HEK293 (cell line): ENCODE measurements at regions not wholly inside any gene's neighbourhood (a gene's known extent, or its start where the extent isn't known, plus 50 kb on each side); places are given as distances from the start of the nearest gene placed in this dataset.

Experiments
- CTCF ChIA-PET: fragments of 350-600 bp; formaldehyde crosslinking; extraction: SDS; loops from one replicate; lab custom pipeline; 2021; ENCODE audit warnings: antibody characterized with exemption; lab: Yijun Ruan, JAX
- POLR2A ChIA-PET: fragments of 300-600 bp; formaldehyde crosslinking; extraction: SDS; loops from one replicate; lab custom pipeline; 2020; ENCODE audit warnings: antibody characterized with exemption, inconsistent platforms; lab: Yijun Ruan, JAX
- H3K27ac ChIP-seq: fragments of 200-500 bp; sonication (Bioruptor generic); 2 replicates; pipeline ENCODE4 v1.5.1; 2014; ENCODE audit warnings: low read depth, low read length, control low read depth, inconsistent platforms; ENCODE audit errors: extremely low read depth
- H3K36me3 ChIP-seq, 2 experiments: fragments of 200-500 bp in 1 of 2; sonication (Bioruptor generic) in 1 of 2; 1 replicate in 1 of 2; 2 replicates in 1 of 2; pipeline ENCODE4 v1.5.1; 2014 to 2017; ENCODE audit warnings: inconsistent platforms in 2 of 2, low read length in 2 of 2; ENCODE audit not compliant: control insufficient read depth in 2 of 2, insufficient read depth in 1 of 2
- H3K4me1 ChIP-seq: fragments of 200-500 bp; sonication (Bioruptor generic); 2 replicates; pipeline ENCODE4 v1.5.1; 2014; ENCODE audit warnings: mild to moderate bottlenecking, low read length, inconsistent platforms; ENCODE audit not compliant: control insufficient read depth, insufficient read depth
- H3K4me3 ChIP-seq: 2 replicates; pipeline ENCODE4 v1.5.1; 2011; ENCODE audit warnings: low read depth, mild to moderate bottlenecking, control low read depth, low read length, moderate library complexity
- H3K9me3 ChIP-seq: fragments of 200-500 bp; sonication (Bioruptor generic); 2 replicates; pipeline ENCODE4 v1.5.1; 2014; ENCODE audit warnings: low read depth, low read length, inconsistent platforms; ENCODE audit not compliant: control insufficient read depth, insufficient read depth
- OVOL3 ChIP-seq: fragments of 450-650 bp; formaldehyde crosslinking; IDR thresholded peaks from 2 replicates; pipeline ENCODE4 v1.5.1; 2016; ENCODE audit warnings: missing biosample characterization, missing genetic modification characterization
- RBAK ChIP-seq: fragments of 450-650 bp; formaldehyde crosslinking; IDR thresholded peaks from 2 replicates; pipeline ENCODE4 v1.5.1; 2016; ENCODE audit warnings: missing biosample characterization, missing genetic modification characterization
- SP2 ChIP-seq: fragments of 450-650 bp; formaldehyde crosslinking; IDR thresholded peaks from 2 replicates; pipeline ENCODE4 v1.5.1; 2016; ENCODE audit warnings: missing biosample characterization, missing genetic modification characterization
- ZBTB17 ChIP-seq: fragments of 450-650 bp; formaldehyde crosslinking; IDR thresholded peaks from 2 replicates; pipeline ENCODE4 v1.5.1; 2016; ENCODE audit warnings: missing biosample characterization, missing genetic modification characterization
- ZBTB48 ChIP-seq: fragments of 450-650 bp; formaldehyde crosslinking; IDR thresholded peaks from 2 replicates; pipeline ENCODE4 v1.5.1; 2016; ENCODE audit warnings: missing biosample characterization, missing genetic modification characterization
- ZBTB6 ChIP-seq: fragments of 450-650 bp; formaldehyde crosslinking; IDR thresholded peaks from 2 replicates; pipeline ENCODE4 v1.5.1; 2017; ENCODE audit warnings: missing biosample characterization, missing genetic modification characterization
- ZNF132 ChIP-seq: fragments of 450-650 bp; formaldehyde crosslinking; IDR thresholded peaks from 2 replicates; pipeline ENCODE4 v1.5.1; 2017; ENCODE audit warnings: missing biosample characterization, missing genetic modification characterization, borderline replicate concordance
- ZNF140 ChIP-seq: fragments of 450-650 bp; formaldehyde crosslinking; IDR thresholded peaks from 2 replicates; pipeline ENCODE4 v1.5.1; 2016; ENCODE audit warnings: missing biosample characterization, missing genetic modification characterization
- ZNF157 ChIP-seq: fragments of 450-650 bp; formaldehyde crosslinking; IDR thresholded peaks from 2 replicates; pipeline ENCODE4 v1.5.1; 2016; ENCODE audit warnings: missing biosample characterization, missing genetic modification characterization
- ZNF169 ChIP-seq: fragments of 450-650 bp; formaldehyde crosslinking; IDR thresholded peaks from 2 replicates; pipeline ENCODE4 v1.5.1; 2016; ENCODE audit warnings: missing biosample characterization, missing genetic modification characterization
- ZNF202 ChIP-seq: fragments of 450-650 bp; formaldehyde crosslinking; IDR thresholded peaks from 2 replicates; pipeline ENCODE4 v1.5.1; 2016; ENCODE audit warnings: missing biosample characterization, missing genetic modification characterization, borderline replicate concordance
- ZNF248 ChIP-seq: fragments of 450-650 bp; formaldehyde crosslinking; IDR thresholded peaks from 2 replicates; pipeline ENCODE4 v1.5.1; 2017; ENCODE audit warnings: missing biosample characterization, missing genetic modification characterization
- ZNF280D ChIP-seq: fragments of 450-650 bp; formaldehyde crosslinking; IDR thresholded peaks from 2 replicates; pipeline ENCODE4 v1.5.1; 2016; ENCODE audit warnings: missing biosample characterization, missing genetic modification characterization
- ZNF426 ChIP-seq: fragments of 450-650 bp; formaldehyde crosslinking; IDR thresholded peaks from 2 replicates; pipeline ENCODE4 v1.5.1; 2017; ENCODE audit warnings: missing biosample characterization, missing genetic modification characterization, mild to moderate bottlenecking, inconsistent platforms, moderate library complexity
- ZNF449 ChIP-seq: fragments of 450-650 bp; formaldehyde crosslinking; IDR thresholded peaks from 2 replicates; pipeline ENCODE4 v1.5.1; 2017; ENCODE audit warnings: missing biosample characterization, mild to moderate bottlenecking, missing genetic modification characterization, moderate library complexity
- ZNF654 ChIP-seq: fragments of 450-650 bp; formaldehyde crosslinking; IDR thresholded peaks from 2 replicates; pipeline ENCODE4 v1.5.1; 2016; ENCODE audit warnings: low read depth, missing biosample characterization, missing genetic modification characterization
- ZNF658 ChIP-seq: fragments of 450-650 bp; formaldehyde crosslinking; IDR thresholded peaks from 2 replicates; pipeline ENCODE4; 2016; ENCODE audit warnings: missing biosample characterization, missing genetic modification characterization
- ZNF768 ChIP-seq: fragments of 450-650 bp; formaldehyde crosslinking; IDR thresholded peaks from 2 replicates; pipeline ENCODE4 v1.5.1; 2018; ENCODE audit warnings: missing biosample characterization, mild to moderate bottlenecking, missing genetic modification characterization
- ZNF792 ChIP-seq: fragments of 450-650 bp; formaldehyde crosslinking; IDR thresholded peaks from 2 replicates; pipeline ENCODE4 v1.5.1; 2016; ENCODE audit warnings: missing biosample characterization, missing genetic modification characterization

- H3K4me1 ChIP-seq, result no peaks in the 10 kb centered on the region
- H3K27ac ChIP-seq, result no peak overlapping the region
- TF ChIP-seq ZBTB48 (tag by site-specific recombination), result no peak
- TF ChIP-seq ZNF140, result no peak
- TF ChIP-seq ZNF449 (tag by site-specific recombination), result no peak
- no peak for TF ChIP-seq RBAK (tag by site-specific recombination)
- TF ChIP-seq SP2, result no peak
- no peak for TF ChIP-seq ZNF658 (tag by site-specific recombination)
- no peak for TF ChIP-seq ZBTB6 (tag by site-specific recombination)
- TF ChIP-seq OVOL3 (tag by site-specific recombination), result no peak
- no peak for TF ChIP-seq ZNF202
- no peak for TF ChIP-seq ZNF157 (tag by site-specific recombination)
- no peak for TF ChIP-seq ZNF768
- TF ChIP-seq ZNF248 (tag by site-specific recombination), result no peak
- no peak for TF ChIP-seq ZNF792 (tag by site-specific recombination)
- no peak for TF ChIP-seq ZNF280D (tag by site-specific recombination)
- no peak for TF ChIP-seq ZNF654
- TF ChIP-seq ZNF169 (tag by site-specific recombination), result no peak
- no peak for TF ChIP-seq ZBTB17
- no peak for TF ChIP-seq ZNF426 (tag by site-specific recombination)
- no peaks in the 10 kb centered on the region for H3K36me3 ChIP-seq
- no peaks in the 10 kb centered on the region for H3K9me3 ChIP-seq
- no peak overlapping the region for H3K4me3 ChIP-seq
- CTCF ChIA-PET, result no interaction called here
- POLR2A ChIA-PET, result no interaction called here
Observed at GRCh38 chr5:171661143-171661542, 124.5 kb upstream of the SMIM23 start.

DNA sequence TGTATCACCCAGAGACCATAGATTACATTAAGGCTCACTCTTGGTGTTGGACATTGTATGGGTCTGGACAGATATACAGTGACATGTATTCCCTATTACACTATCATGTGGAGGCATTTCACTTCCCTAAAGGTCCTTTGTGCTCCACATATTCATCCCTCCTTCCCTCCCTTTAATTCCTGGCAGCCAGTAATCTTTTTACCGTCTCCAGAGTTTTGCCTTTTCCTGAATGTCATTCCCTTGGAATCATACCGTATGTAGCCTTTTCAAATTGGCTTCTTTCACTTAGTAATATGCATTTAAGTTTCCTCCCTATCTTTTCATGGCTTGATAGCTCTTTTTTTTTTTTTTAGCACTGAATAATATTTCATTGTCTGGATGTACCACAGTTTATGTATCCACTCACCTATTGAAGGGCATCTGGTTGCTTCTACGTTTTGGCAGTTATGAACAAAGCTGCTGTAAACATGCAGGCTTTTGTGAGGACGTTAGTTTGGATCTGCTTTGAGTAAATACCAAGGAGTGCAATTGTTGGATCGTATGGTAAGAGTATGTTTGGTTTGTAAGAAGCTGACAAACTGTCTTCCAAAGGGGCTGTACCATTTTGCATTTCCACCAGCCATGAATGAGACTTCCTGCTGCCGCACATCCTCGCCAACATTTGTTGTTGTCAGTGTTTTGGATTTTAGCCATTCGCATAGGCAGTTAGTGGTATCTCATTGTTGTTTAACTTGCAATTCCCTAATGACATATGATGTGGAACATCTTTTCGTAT is 122.1 kb upstream of the SMIM23 start:
- POLR2A ChIA-PET, result no interaction called here
- Histone ChIP-seq H3K9me3 (no peaks in the 10 kb centered on the region), H3K27ac (no peak overlapping the region), H3K4me1 (no peaks in the 10 kb centered on the region)
- CTCF ChIA-PET, result interaction anchor here (0.6 kb wide), 1 partner anchor 54 kb away, joined by 3 read pairs; no protein-coding TSS in a partner anchor
- no peak for TF ChIP-seq ZNF132 (tag by site-specific recombination)
- no peak for TF ChIP-seq ZBTB48 (tag by site-specific recombination)
- TF ChIP-seq, all 188 proteins: peak for 0
- H3K4me3 ChIP-seq, result no peak overlapping the region
- H3K36me3 ChIP-seq, result no peaks in the 10 kb centered on the region
